Right cardiac atrium (tissue), 5 donors: ENCODE measurements at regions not wholly inside any gene's neighbourhood (a gene's known extent, or its start where the extent isn't known, plus 50 kb on each side); places are given as distances from the start of the nearest gene placed in this dataset.
A peak's percentile ranks its signal among the peaks of the same experiment; 100 is the strongest.

Source experiments
- ATAC-seq, 2 donors: fragments of 200-7000 bp; cut with Tn5 transposase; one replicate each; pipeline versions ENCODE4 v1.8.0 to v1.9.1; 2020; ENCODE audit warnings: moderate library complexity in 2 of 2, mild to moderate bottlenecking in 1 of 2
- DNase-seq, 3 donors: peaks; one replicate each; pipeline ENCODE4 v3.0.0-alpha.2; 2020
- H3K27ac ChIP-seq: one replicate; pipeline ENCODE4 v1.5.1; 2013; ENCODE audit warnings: mild to moderate bottlenecking, low read length, control low read depth, moderate library complexity
- H3K27me3 ChIP-seq: one replicate; pipeline ENCODE4 v1.6.1; 2013; ENCODE audit not compliant: control insufficient read depth, insufficient read depth
- H3K4me1 ChIP-seq: one replicate; pipeline ENCODE4 v1.6.1; 2013; ENCODE audit warnings: low read length; ENCODE audit not compliant: control insufficient read depth, insufficient read depth
- H3K4me3 ChIP-seq: one replicate; pipeline ENCODE4 v1.5.1; 2013; ENCODE audit warnings: low read length, control low read depth
- H3K9me3 ChIP-seq: one replicate; pipeline ENCODE4 v1.6.1; 2013; ENCODE audit warnings: low read length; ENCODE audit not compliant: control insufficient read depth
- WGBS: extraction: QIAGEN DNeasy Blood & Tissue Kit; methylation state at CpG from one replicate; pipeline ENCODE4 v1.1.7; 2013; 5-methylcytosine and 5-hydroxymethylcytosine counted together
- intact Hi-C, 4 donors: fragments of 100-400 bp; cut with DNase I; formaldehyde crosslinking; loops; one replicate each; pipeline versions ENCODE4 v1.11.0 to v1.14.0; 2022 to 2023
- donor health status: healthy with polysubstance abuse.
- donor health status: DM: no; HTN: yes; CAD: no.
- donor health status: DM: no; HTN: no; CAD: no.
- donor health status: DM: no; HTN: yes; CAD: no; lungs with severe emphysema.
- donor health status: DM: yes; HTN: yes; CAD: no.

DNA sequence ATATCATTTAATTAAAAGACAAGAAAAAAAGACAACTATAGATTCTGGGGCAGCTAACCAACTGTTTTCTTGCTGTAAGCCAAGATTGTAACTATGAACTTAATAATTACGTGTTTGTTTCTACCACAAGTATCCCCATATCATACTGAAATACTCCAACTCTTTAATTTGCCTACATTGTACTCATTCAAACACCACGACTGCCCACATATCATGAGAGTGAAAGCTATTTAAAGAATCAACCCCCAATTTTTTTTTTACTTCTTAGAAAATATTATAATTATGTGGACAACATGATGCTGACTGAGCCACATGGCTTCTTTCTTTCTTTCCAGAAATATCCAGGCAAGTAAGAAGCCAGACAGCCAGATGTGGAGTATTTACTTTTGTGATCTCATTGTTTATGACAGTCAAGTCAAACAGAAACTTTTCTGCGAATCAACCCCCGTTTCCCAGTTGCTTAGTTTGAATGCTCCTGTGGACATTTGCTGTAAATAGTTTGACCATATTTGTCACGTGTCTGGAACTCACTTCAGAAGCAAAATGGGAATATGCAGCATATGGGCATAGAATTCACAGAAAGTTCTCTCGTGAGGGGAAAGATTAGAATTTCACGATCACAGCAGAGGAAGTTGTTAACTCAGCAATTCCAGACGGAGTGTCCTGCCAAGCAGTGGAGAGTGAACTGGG, 126.8 kb upstream of the PSMD7 start:
- 27% methylated on average over 8 of the region's 8 CpGs for WGBS
- no peak for DNase-seq
- ATAC-seq: no peak
- no peaks in the 10 kb centered on the region for H3K4me1 ChIP-seq
- no peaks in the 10 kb centered on the region for H3K27me3 ChIP-seq
- intact Hi-C loops: no loop called here
- no peak overlapping the region for H3K27ac ChIP-seq
- peak overlapping the region; percentile 52 for H3K4me3 ChIP-seq
- H3K9me3 ChIP-seq: no peaks in the 10 kb centered on the region

DNA sequence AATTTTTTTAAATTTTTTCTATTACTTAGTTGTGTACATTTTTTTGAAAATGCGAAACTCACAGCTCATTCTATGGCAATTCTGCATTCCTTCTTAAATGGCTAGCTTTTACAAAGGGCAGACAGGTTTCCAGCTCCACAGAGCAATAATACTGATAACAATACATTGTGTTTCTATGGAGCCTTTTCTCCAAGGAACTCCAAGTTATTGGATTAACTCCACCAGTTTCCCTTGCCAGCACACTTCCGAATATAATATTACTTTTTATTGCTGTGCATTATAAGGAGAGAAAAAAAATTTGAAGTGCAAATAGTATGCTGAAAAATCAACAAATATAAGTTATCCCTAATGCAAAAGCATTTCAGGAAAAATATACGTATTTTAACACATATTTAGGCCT, 127.5 kb upstream of the PSMD7 start:
- WGBS: 68% methylated on average over 3 of the region's 3 CpGs
- ATAC-seq: no peak

DNA sequence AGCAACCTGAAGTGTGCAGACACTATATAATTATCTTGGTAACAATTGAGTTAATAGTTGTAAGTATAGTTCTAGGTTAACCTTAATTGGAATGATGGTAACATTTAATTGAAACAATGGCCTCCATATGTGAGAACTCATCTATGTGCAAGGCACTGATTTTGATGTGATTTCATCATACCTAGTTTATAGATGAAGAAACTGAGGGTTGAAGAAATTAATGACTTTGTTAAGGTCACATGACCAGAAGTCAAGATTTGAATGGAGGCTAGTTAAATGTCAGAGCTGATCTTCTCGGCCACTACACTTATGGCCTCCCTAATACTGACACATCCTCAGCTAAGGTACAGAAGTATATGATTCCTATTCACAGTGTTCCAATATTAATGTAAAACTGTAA, 128.2 kb upstream of the PSMD7 start:
- intact Hi-C loops: no loop called here
- no peaks in the 10 kb centered on the region for H3K4me1 ChIP-seq

More for the DNA sequence above, 127.5 kb upstream of the PSMD7 start:
- Histone ChIP-seq H3K27me3 (no peaks in the 10 kb centered on the region), H3K9me3 (no peaks in the 10 kb centered on the region), H3K27ac (no peak overlapping the region), H3K4me1 (no peaks in the 10 kb centered on the region), H3K4me3 (no peak overlapping the region)
- intact Hi-C loops: no loop called here
- no peak for DNase-seq

DNA sequence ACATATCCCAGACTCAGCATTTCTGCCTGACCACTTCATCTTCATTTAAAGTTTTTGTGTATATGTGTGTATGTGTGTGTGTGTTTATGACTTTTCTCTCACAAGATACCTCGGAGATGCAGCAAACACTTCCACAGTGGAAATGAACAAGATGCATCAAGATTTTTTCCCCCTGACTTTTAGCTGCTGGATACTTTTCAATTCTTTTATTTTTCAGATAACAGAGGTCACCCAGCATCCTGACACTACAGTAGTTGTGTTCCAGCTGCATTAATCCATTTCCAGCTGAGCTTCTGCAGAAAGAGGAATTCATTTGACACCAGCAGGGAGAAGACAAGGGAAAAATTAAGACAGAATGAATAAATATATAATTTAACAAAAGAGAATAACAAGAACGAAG, 130.2 kb upstream of the PSMD7 start:
- Histone ChIP-seq H3K4me1 (no peaks in the 10 kb centered on the region), H3K9me3 (no peaks in the 10 kb centered on the region), H3K27me3 (no peaks in the 10 kb centered on the region), H3K27ac (no peak overlapping the region), H3K4me3 (no peak overlapping the region)
- ATAC-seq: no peak
- no peak for DNase-seq
- intact Hi-C loops: no loop called here
- 26% methylated on average over 2 of the region's 2 CpGs for WGBS

More for the DNA sequence above, 128.2 kb upstream of the PSMD7 start:
- Histone ChIP-seq H3K4me3 (no peak overlapping the region), H3K27me3 (no peaks in the 10 kb centered on the region), H3K9me3 (no peaks in the 10 kb centered on the region), H3K27ac (no peak overlapping the region)
- DNase-seq: no peak
- 90% methylated on average over 1 of the region's 1 CpG for whole genome bisulfite sequencing
- ATAC-seq: no peak

DNA sequence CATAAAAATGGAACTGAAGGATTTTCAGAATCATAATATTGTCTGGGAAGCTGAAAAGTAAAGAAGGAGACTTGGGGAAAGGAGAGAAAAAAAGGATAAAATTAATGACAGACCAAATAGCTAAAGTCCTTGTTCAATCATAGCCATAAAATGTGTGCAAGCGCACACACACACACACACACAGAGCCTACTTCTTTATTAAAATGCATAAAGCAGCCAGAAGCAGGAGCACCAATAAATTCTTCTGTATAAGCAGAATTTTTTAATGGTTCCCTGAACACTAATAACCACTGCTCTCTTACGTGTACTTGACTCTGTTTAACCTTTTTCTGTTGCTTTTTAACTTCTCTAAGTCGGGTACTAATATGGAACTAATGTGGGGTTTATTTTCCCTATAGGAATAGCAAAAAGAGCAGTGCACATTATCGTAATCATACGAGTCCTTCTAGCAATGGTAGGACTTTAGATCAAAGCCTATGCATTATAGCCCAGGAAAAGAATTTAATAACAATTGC, 131.0 kb upstream of the PSMD7 start:
- H3K9me3 ChIP-seq: no peaks in the 10 kb centered on the region
- intact Hi-C loops: no loop called here
- WGBS: 66% methylated on average over 5 of the region's 5 CpGs
- H3K27ac ChIP-seq: no peak overlapping the region
- H3K27me3 ChIP-seq: no peaks in the 10 kb centered on the region
- no peaks in the 10 kb centered on the region for H3K4me1 ChIP-seq
- no peak for ATAC-seq
- DNase-seq: no peak
- H3K4me3 ChIP-seq: no peak overlapping the region

DNA sequence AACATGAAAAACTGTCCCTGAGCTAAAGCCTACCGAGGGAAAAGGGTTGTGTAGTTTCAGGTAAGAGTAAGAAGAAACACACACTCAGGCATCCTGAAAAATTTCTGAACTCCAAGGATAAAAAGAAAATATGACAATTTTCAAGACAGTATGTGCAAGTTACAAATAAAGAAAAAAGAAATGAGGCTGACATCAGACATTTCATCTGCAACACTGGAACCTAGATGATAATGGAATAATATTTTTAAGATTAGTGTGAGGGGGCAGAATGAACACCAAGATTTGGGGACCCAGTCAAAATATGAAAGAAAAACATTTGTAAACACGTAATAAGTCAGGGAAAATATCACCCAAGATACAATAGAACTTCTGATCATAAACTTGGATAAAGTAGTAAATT, 135.9 kb upstream of the PSMD7 start:
- Histone ChIP-seq H3K27ac (no peak overlapping the region), H3K27me3 (no peaks in the 10 kb centered on the region), H3K4me1 (no peaks in the 10 kb centered on the region), H3K9me3 (no peaks in the 10 kb centered on the region), H3K4me3 (no peak overlapping the region)
- ATAC-seq (no peak), DNase-seq (no peak)
- intact Hi-C loops: no loop called here
- WGBS: 85% methylated on average over 2 of the region's 2 CpGs

DNA sequence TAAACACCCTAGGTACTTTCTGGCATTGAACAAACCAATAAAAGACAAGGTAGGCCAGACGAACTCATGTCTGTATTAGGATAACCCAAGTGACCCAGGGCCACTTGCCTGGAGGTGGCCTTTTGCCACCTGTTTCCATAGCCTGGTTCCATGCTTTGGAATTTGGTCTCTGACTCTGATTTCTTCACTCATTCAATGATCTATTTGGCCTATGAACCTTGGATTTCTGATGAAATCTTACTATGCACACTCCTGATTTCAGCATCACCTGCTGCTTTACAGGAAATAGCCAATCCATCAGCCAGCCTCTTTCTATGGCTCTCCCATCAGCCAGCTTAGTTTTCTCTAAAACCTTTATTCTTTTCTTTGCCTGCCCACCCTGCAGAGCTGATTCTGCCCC, 142.8 kb upstream of the PSMD7 start:
- Histone ChIP-seq H3K27me3 (no peaks in the 10 kb centered on the region), H3K9me3 (peaks cover 2% of the 10 kb centered on the region), H3K4me3 (no peak overlapping the region), H3K4me1 (no peaks in the 10 kb centered on the region), H3K27ac (no peak overlapping the region)
- no peak for ATAC-seq
- intact Hi-C loops: no loop called here
- DNase-seq: no peak
- WGBS: 35% methylated on average over 1 of the region's 1 CpG

DNA sequence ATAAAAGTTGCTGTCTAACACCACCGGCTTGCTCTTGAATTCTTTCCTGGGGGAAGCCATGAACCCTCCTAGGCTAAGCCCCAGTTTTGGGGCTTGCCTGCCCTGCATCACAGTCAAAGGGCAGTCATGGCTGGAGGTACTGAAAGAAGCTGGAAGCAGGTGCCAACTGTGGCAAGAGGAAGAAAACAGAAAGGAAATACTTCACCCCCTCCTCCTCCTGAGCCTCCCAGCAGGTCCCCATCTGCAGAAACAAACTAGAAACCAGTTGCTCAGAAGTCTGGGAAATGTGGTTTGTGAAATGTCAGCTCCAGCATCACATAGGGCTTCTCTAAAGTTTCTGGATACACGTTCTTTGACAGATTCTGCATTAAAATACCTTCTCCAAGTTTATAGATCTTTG, 150.0 kb upstream of the PSMD7 start:
- intact Hi-C loops: no loop called here
- Histone ChIP-seq H3K27ac (no peak overlapping the region), H3K9me3 (peaks cover 2% of the 10 kb centered on the region), H3K27me3 (no peaks in the 10 kb centered on the region), H3K4me1 (no peaks in the 10 kb centered on the region), H3K4me3 (no peak overlapping the region)
- ATAC-seq: no peak
- DNase-seq: no peak
- 83% methylated on average over 2 of the region's 2 CpGs for WGBS

DNA sequence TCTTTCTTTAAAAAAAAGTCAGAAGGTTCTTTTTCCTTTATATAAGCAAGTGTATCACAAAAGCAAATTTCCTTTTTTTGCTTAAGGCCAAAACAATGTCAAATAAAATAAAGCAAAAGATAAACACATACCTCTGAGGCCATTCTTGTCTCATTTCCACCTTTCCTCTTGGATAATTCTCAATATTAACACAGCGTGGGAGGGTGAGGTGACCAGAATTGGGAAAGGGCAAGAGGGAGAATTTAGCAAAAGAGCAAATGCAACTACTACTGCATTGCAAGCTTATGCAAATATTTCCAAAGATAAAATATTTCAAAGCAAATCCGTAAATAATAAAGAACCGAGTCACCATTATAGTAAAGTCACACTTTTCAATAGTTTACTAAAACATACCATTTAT, 153.4 kb upstream of the PSMD7 start:
- no peak for ATAC-seq
- H3K4me1 ChIP-seq: no peaks in the 10 kb centered on the region
- intact Hi-C loops: no loop called here
- DNase-seq: no peak
- no peak overlapping the region for H3K27ac ChIP-seq
- H3K9me3 ChIP-seq: no peaks in the 10 kb centered on the region
- no peak overlapping the region for H3K4me3 ChIP-seq
- H3K27me3 ChIP-seq: no peaks in the 10 kb centered on the region
- WGBS: 68% methylated on average over 3 of the region's 3 CpGs

DNA sequence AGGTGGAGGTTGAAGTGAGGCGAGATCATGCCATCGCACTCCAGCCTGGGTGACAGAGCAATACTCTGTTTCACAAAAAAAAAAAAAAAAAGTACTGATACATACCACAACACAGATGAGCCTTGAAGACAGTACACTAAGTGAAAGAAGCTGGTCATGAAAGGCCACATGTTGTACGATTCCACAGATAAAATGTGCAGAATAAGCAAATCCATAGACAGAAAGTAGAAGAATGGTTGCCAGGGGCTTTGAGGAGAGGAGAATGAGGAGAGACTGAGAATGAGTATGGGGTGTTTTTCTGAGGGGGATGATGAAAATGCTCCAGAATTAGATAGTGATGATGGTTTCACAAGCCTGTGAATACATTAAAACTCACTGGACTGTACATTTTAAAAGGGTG, 155.6 kb upstream of the PSMD7 start:
- 80% methylated on average over 3 of the region's 3 CpGs for WGBS
- Histone ChIP-seq H3K4me3 (no peak overlapping the region), H3K27me3 (no peaks in the 10 kb centered on the region), H3K9me3 (no peaks in the 10 kb centered on the region), H3K27ac (no peak overlapping the region), H3K4me1 (no peaks in the 10 kb centered on the region)
- DNase-seq (no peak), ATAC-seq (no peak)
- intact Hi-C loops: no loop called here

DNA sequence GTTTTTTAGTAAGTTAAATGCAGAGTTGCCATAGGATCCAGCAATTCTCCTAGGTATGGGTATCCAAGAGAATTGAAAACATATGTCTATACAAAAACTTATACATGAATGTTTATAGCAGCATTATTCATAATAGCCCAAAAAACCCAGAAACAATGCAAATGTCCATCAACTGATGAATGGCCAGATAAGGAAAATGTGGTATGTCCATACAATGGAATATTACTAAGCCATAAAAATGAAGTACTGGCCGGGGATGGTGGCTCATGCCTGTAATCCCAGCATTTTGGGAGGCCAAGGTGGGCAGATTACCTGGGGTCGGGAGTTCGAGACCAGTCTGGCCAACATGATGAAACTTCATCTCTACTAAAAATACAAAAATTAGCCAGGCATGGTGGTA, 156.1 kb upstream of the PSMD7 start:
- H3K27ac ChIP-seq: no peak overlapping the region
- no peaks in the 10 kb centered on the region for H3K27me3 ChIP-seq
- H3K4me3 ChIP-seq: no peak overlapping the region
- no peaks in the 10 kb centered on the region for H3K9me3 ChIP-seq
- WGBS: 90% methylated on average over 3 of the region's 3 CpGs
- intact Hi-C loops: no loop called here
- no peaks in the 10 kb centered on the region for H3K4me1 ChIP-seq
- no peak for ATAC-seq
- no peak for DNase-seq

DNA sequence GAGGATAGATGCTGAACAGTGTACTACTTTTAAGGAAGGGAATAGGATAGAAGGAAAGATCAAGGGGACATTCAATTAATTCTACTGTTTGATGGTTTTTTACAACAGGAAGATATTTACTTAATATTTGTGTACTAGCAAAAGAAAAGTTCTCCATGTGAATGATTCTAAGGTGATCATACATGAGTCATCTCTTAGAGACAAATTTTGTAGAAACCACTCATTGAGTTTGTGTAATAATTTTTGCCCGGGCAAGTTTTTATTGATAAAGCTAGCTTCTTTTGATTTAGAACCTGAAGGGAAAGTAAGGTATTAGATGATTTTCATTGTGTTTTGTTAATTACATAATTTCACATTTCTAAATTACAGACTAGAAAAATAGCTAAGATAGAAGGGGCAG, 172.8 kb upstream of the PSMD7 start:
- WGBS: 97% methylated on average over 1 of the region's 1 CpG
- intact Hi-C loops: no loop called here

More for the DNA sequence above, 172.8 kb upstream of the PSMD7 start:
- no peaks in the 10 kb centered on the region for H3K9me3 ChIP-seq
- no peak overlapping the region for H3K27ac ChIP-seq
- no peaks in the 10 kb centered on the region for H3K27me3 ChIP-seq
- H3K4me1 ChIP-seq: no peaks in the 10 kb centered on the region
- ATAC-seq: no peak
- H3K4me3 ChIP-seq: no peak overlapping the region
- no peak for DNase-seq
